HCT116 (cell line): ENCODE measurements at regions not wholly inside any gene's neighbourhood (a gene's known extent, or its start where the extent isn't known, plus 50 kb on each side); places are given as distances from the start of the nearest gene placed in this dataset.

Source experiments
- EZH2phosphoT487 ChIP-seq: fragments of 200-600 bp; IDR thresholded peaks from 2 replicates; pipeline ENCODE4 v1.6.1; 2018; ENCODE audit warnings: antibody characterized with exemption, borderline replicate concordance
- FOSL1 ChIP-seq: IDR thresholded peaks from 2 replicates; pipeline ENCODE4 v1.6.1; 2012; ENCODE audit warnings: low read depth
- POLR2A ChIP-seq: IDR thresholded peaks from 2 replicates; pipeline ENCODE4 v1.7.0; 2011; ENCODE audit warnings: borderline replicate concordance; ENCODE audit not compliant: insufficient read depth, insufficient read length; ENCODE audit errors: extremely low read depth
- SIN3A ChIP-seq: IDR thresholded peaks from 2 replicates; pipeline ENCODE4 v1.6.1; 2012; ENCODE audit warnings: low read depth
- TF ChIP-seq, protein P1 (sequence below): IDR thresholded peaks from 2 replicates; pipeline ENCODE4 v1.6.1; 2012; ENCODE audit warnings: low read depth
- TF ChIP-seq, protein P2 (sequence below): IDR thresholded peaks from 2 replicates; pipeline ENCODE4 v1.6.1; 2011; ENCODE audit warnings: mild to moderate bottlenecking, low read length, moderate library complexity; ENCODE audit not compliant: insufficient replicate concordance; ENCODE audit errors: extremely low read depth

- TF ChIP-seq, protein P1, sequence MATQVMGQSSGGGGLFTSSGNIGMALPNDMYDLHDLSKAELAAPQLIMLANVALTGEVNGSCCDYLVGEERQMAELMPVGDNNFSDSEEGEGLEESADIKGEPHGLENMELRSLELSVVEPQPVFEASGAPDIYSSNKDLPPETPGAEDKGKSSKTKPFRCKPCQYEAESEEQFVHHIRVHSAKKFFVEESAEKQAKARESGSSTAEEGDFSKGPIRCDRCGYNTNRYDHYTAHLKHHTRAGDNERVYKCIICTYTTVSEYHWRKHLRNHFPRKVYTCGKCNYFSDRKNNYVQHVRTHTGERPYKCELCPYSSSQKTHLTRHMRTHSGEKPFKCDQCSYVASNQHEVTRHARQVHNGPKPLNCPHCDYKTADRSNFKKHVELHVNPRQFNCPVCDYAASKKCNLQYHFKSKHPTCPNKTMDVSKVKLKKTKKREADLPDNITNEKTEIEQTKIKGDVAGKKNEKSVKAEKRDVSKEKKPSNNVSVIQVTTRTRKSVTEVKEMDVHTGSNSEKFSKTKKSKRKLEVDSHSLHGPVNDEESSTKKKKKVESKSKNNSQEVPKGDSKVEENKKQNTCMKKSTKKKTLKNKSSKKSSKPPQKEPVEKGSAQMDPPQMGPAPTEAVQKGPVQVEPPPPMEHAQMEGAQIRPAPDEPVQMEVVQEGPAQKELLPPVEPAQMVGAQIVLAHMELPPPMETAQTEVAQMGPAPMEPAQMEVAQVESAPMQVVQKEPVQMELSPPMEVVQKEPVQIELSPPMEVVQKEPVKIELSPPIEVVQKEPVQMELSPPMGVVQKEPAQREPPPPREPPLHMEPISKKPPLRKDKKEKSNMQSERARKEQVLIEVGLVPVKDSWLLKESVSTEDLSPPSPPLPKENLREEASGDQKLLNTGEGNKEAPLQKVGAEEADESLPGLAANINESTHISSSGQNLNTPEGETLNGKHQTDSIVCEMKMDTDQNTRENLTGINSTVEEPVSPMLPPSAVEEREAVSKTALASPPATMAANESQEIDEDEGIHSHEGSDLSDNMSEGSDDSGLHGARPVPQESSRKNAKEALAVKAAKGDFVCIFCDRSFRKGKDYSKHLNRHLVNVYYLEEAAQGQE = no peak
- TF ChIP-seq SIN3A (no peak), EZH2phosphoT487 (no peak), FOSL1 (no peak), POLR2A (no peak)
- TF ChIP-seq, protein P2, sequence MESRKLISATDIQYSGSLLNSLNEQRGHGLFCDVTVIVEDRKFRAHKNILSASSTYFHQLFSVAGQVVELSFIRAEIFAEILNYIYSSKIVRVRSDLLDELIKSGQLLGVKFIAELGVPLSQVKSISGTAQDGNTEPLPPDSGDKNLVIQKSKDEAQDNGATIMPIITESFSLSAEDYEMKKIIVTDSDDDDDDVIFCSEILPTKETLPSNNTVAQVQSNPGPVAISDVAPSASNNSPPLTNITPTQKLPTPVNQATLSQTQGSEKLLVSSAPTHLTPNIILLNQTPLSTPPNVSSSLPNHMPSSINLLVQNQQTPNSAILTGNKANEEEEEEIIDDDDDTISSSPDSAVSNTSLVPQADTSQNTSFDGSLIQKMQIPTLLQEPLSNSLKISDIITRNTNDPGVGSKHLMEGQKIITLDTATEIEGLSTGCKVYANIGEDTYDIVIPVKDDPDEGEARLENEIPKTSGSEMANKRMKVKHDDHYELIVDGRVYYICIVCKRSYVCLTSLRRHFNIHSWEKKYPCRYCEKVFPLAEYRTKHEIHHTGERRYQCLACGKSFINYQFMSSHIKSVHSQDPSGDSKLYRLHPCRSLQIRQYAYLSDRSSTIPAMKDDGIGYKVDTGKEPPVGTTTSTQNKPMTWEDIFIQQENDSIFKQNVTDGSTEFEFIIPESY = no peak
Measured at GRCh38 chr5:87053146-87053545, 214.5 kb upstream of the RASA1 start.
